CD4-positive, alpha-beta memory T cell (primary cell): ENCODE measurements at regions not wholly inside any gene's neighbourhood (a gene's known extent, or its start where the extent isn't known, plus 50 kb on each side); places are given as distances from the start of the nearest gene placed in this dataset.

Experiments
- CTCF ChIA-PET: fragments of 350-600 bp; sonication (Branson Sonifier 250); formaldehyde crosslinking; loops from one replicate; lab custom pipeline; 2021; ENCODE audit warnings: inconsistent platforms; ENCODE audit not compliant: partially characterized antibody; lab: Charles Lee
- POLR2A ChIA-PET: fragments of 350-600 bp; sonication (Branson Sonifier 250); formaldehyde crosslinking; loops from one replicate; lab custom pipeline; 2021; ENCODE audit not compliant: partially characterized antibody; lab: Charles Lee
- DNase-seq, 5 donors: peaks; one replicate each; pipeline versions ENCODE4 v3.0.0 to v3.0.0-alpha.2; 2020 to 2022; ENCODE audit warnings: mixed read lengths in 1 of 5
- H3K27ac ChIP-seq: one replicate; pipeline ENCODE4 v1.7.0; 2013; ENCODE audit warnings: low read depth, low read length
- H3K27me3 ChIP-seq: 2 replicates; pipeline ENCODE4 v1.7.0; 2013; ENCODE audit warnings: mild to moderate bottlenecking, low read length, moderate library complexity; ENCODE audit not compliant: insufficient read depth
- H3K36me3 ChIP-seq: 2 replicates; pipeline ENCODE4 v1.7.0; 2013; ENCODE audit warnings: mild to moderate bottlenecking, low read length, moderate library complexity; ENCODE audit not compliant: insufficient read depth
- H3K4me1 ChIP-seq: 2 replicates; pipeline ENCODE4 v1.7.0; 2013; ENCODE audit warnings: mild to moderate bottlenecking, low read length, moderate library complexity; ENCODE audit not compliant: insufficient read depth
- H3K4me3 ChIP-seq, 2 donors: one replicate each; pipeline ENCODE4 v1.7.0; 2013; ENCODE audit warnings: low read length in 2 of 2, mild to moderate bottlenecking in 1 of 2
- H3K9me3 ChIP-seq, 2 donors: one replicate each; pipeline ENCODE4 v1.7.0; 2013; ENCODE audit warnings: low read length in 2 of 2, control low read depth in 1 of 2; ENCODE audit not compliant: control insufficient read depth in 1 of 2
- H3K27ac Mint-ChIP-seq, 7 donors: one replicate each; pipeline ENCODE4 v1.8.0; 2020 to 2021; ENCODE audit warnings: mixed read lengths in 7 of 7, mild to moderate bottlenecking in 6 of 7, inconsistent platforms in 3 of 7, moderate library complexity in 3 of 7
- H3K27me3 Mint-ChIP-seq, 2 donors: one replicate each; pipeline ENCODE4 v1.8.0; 2020 to 2021; ENCODE audit warnings: mixed read lengths in 2 of 2
- H3K36me3 Mint-ChIP-seq, 2 donors: one replicate each; pipeline ENCODE4 v1.8.0; 2020 to 2021; ENCODE audit warnings: mixed read lengths in 2 of 2, inconsistent platforms in 1 of 2, mild to moderate bottlenecking in 1 of 2
- H3K4me1 Mint-ChIP-seq, 4 donors: one replicate each; pipeline ENCODE4 v1.8.0; 2020 to 2021; ENCODE audit warnings: mixed read lengths in 4 of 4, mild to moderate bottlenecking in 1 of 4
- H3K4me3 Mint-ChIP-seq, 8 donors: one replicate each; pipeline ENCODE4 v1.8.0; 2020 to 2021; ENCODE audit warnings: mixed read lengths in 8 of 8, mild to moderate bottlenecking in 7 of 8, moderate library complexity in 6 of 8, inconsistent platforms in 3 of 8
- H3K9me3 Mint-ChIP-seq, 8 donors: one replicate each; pipeline ENCODE4 v1.8.0; 2020 to 2021; ENCODE audit warnings: mixed read lengths in 8 of 8, mild to moderate bottlenecking in 5 of 8, inconsistent platforms in 3 of 8, moderate library complexity in 1 of 8
- intact Hi-C: fragments of 100-400 bp; cut with micrococcal nuclease; formaldehyde crosslinking; loops from one replicate; pipeline ENCODE4 v1.15.1; 2023

DNA sequence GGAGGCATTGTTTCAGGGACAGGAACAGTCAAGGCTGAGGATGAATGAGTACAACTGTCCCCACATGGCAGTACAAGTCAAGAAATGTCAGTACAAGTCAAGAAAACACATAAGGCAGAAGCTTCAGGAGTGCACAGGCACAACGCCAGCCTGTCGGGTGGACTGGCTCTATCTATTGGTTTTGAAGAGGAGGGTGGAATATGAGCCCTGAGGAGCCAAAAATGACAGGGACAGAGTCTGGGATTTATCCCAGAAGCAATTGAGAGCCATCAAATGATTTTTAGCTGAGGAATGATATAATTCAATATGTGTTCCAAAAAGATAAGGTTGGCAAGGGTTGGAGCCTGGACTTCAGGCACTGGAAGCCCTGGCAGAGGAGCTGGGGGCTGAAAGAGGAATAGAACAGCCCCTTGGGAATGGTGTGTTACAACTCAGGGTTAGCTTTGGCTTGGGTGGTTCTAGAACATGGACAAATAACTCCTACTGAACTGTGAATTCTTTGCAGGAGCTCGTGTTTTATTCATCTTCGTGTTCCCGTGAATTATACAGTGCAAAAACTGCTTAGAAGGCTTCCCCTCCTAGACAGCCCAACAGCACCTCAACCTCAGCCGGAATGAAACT lies 425.7 kb upstream of the ARID1B start:
- H3K9me3 Mint-ChIP-seq = peaks cover 0 to 5% (median 2%) of the 10 kb centered on the region in 8 donors
- DNase-seq = no peak
- POLR2A ChIA-PET = no interaction called here
- no peaks in the 10 kb centered on the region for H3K27me3 ChIP-seq
- no peaks in the 10 kb centered on the region for H3K27me3 Mint-ChIP-seq
- no peak overlapping the region for H3K27ac Mint-ChIP-seq
- H3K4me1 ChIP-seq = no peaks in the 10 kb centered on the region
- H3K27ac ChIP-seq = no peak overlapping the region
- H3K36me3 Mint-ChIP-seq = peaks cover 0 to 9% of the 10 kb centered on the region in 2 donors
- H3K4me3 Mint-ChIP-seq = no peak overlapping the region
- H3K4me3 ChIP-seq = no peak overlapping the region
- H3K36me3 ChIP-seq = no peaks in the 10 kb centered on the region
- no peaks in the 10 kb centered on the region for H3K4me1 Mint-ChIP-seq
- intact Hi-C loops = no loop called here
- no peaks in the 10 kb centered on the region for H3K9me3 ChIP-seq
- CTCF ChIA-PET = no interaction called here

DNA sequence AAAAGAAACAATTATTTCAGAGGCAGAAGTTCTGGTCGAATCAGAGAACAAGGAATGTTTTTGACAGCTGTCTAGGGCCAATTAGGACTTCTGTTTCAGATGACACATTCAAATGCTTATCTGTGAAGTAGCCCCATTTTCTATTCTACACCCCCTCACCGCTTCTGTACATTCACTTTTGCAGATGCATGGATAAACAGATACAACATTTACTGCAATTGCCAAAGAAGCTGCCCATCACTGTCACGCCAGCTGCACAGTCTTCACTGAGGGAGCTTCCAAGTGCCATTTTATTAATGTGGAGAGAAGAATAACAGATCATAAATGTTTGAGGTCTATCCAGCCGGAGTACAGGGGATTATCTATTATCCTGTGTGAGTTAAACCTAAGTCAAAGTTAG lies 426.8 kb upstream of the ARID1B start:
- no peak overlapping the region for H3K4me3 ChIP-seq
- no peaks in the 10 kb centered on the region for H3K27me3 ChIP-seq
- ChIA-PET CTCF (no interaction called here), POLR2A (no interaction called here)
- peaks cover 0 to 2% (median 0%) of the 10 kb centered on the region in 8 donors for H3K9me3 Mint-ChIP-seq
- H3K4me3 Mint-ChIP-seq = no peak overlapping the region
- no peak overlapping the region for H3K27ac Mint-ChIP-seq
- no peak overlapping the region for H3K27ac ChIP-seq
- intact Hi-C loops = no loop called here
- no peaks in the 10 kb centered on the region for H3K27me3 Mint-ChIP-seq
- no peaks in the 10 kb centered on the region for H3K4me1 ChIP-seq
- H3K4me1 Mint-ChIP-seq = no peaks in the 10 kb centered on the region
- H3K9me3 ChIP-seq = no peaks in the 10 kb centered on the region
- no peak for DNase-seq
- peaks cover 0 to 1% of the 10 kb centered on the region in 2 donors for H3K36me3 Mint-ChIP-seq
- H3K36me3 ChIP-seq = no peaks in the 10 kb centered on the region

DNA sequence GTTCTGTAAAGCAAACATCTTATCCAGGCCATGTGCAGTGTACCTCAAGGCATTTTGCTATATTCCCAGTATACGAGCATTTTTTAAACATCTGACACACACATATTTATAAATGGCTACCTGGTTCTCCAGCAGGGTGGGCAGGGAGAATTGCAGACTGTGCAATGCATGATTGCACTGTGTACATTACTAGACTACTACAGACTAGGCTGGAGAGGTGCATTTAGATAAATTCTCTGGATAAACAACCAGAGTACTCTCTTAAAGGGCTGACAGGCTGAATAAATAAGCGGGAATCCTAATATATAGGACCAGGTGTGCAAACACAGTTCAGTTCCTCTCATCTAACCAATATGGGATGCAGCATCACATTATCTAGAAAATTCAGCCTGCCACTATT lies 428.3 kb upstream of the ARID1B start:
- POLR2A ChIA-PET = no interaction called here
- Mint-ChIP-seq H3K4me3 (no peak overlapping the region), H3K36me3 (no peaks in the 10 kb centered on the region), H3K9me3 (no peaks in the 10 kb centered on the region), H3K27ac (no peak overlapping the region), H3K4me1 (no peaks in the 10 kb centered on the region), H3K27me3 (no peaks in the 10 kb centered on the region)
- CTCF ChIA-PET = no interaction called here
- intact Hi-C loops = no loop called here
- no peaks in the 10 kb centered on the region for H3K27me3 ChIP-seq
- no peak for DNase-seq
- no peak overlapping the region for H3K4me3 ChIP-seq
- no peaks in the 10 kb centered on the region for H3K9me3 ChIP-seq
- H3K4me1 ChIP-seq = no peaks in the 10 kb centered on the region
- H3K36me3 ChIP-seq = no peaks in the 10 kb centered on the region
- H3K27ac ChIP-seq = no peak overlapping the region

- ChIA-PET CTCF (no interaction called here), POLR2A (no interaction called here)
- H3K9me3 ChIP-seq = no peaks in the 10 kb centered on the region
- no peaks in the 10 kb centered on the region for H3K4me1 ChIP-seq
- no peaks in the 10 kb centered on the region for H3K36me3 ChIP-seq
- no peak overlapping the region for H3K4me3 Mint-ChIP-seq
- H3K27me3 ChIP-seq = no peaks in the 10 kb centered on the region
- no peak overlapping the region for H3K27ac ChIP-seq
- no peaks in the 10 kb centered on the region for H3K9me3 Mint-ChIP-seq
- H3K4me3 ChIP-seq = no peak overlapping the region
- H3K4me1 Mint-ChIP-seq = no peaks in the 10 kb centered on the region
- peaks cover 0 to 2% of the 10 kb centered on the region in 2 donors for H3K27me3 Mint-ChIP-seq
- DNase-seq = no peak
- H3K36me3 Mint-ChIP-seq = no peaks in the 10 kb centered on the region
- H3K27ac Mint-ChIP-seq = no peak overlapping the region
- intact Hi-C loops = no loop called here
These were observed 428.8 kb upstream of the ARID1B start for GRCh38 chr6:156348424-156348823.

DNA sequence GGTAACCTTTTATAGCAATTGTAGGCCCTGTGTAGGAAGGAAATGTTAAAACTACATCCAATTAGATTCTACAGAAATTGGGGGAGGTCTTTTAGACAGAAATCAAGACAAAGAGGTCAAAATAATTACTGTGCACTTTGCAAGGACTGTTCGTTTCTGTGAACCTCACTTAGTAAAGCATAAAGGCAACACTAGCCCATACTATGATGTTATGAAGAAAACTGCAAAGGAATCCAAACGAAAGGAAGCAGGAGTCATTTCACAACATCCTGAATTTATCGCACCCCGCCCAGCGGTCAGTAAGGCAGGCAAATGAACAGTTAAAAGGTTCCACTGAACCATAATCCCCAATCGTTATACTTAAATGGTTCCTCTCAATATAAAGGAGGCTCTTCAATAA lies 429.5 kb upstream of the ARID1B start:
- H3K4me3 Mint-ChIP-seq = no peak overlapping the region
- Histone ChIP-seq H3K27me3 (no peaks in the 10 kb centered on the region), H3K4me1 (no peaks in the 10 kb centered on the region), H3K9me3 (no peaks in the 10 kb centered on the region), H3K27ac (no peak overlapping the region), H3K36me3 (no peaks in the 10 kb centered on the region), H3K4me3 (no peak overlapping the region)
- POLR2A ChIA-PET = no interaction called here
- no peak overlapping the region for H3K27ac Mint-ChIP-seq
- H3K4me1 Mint-ChIP-seq = no peaks in the 10 kb centered on the region
- intact Hi-C loops = no loop called here
- CTCF ChIA-PET = no interaction called here
- H3K36me3 Mint-ChIP-seq = no peaks in the 10 kb centered on the region
- H3K27me3 Mint-ChIP-seq = peaks cover 0 to 2% of the 10 kb centered on the region in 2 donors
- DNase-seq = no peak
- H3K9me3 Mint-ChIP-seq = no peaks in the 10 kb centered on the region

- Mint-ChIP-seq H3K27me3 (peaks cover 0 to 2% of the 10 kb centered on the region in 2 donors), H3K4me3 (no peak overlapping the region), H3K4me1 (no peaks in the 10 kb centered on the region), H3K36me3 (no peaks in the 10 kb centered on the region), H3K9me3 (no peaks in the 10 kb centered on the region), H3K27ac (no peak overlapping the region)
- intact Hi-C loops = no loop called here
- H3K27me3 ChIP-seq = no peaks in the 10 kb centered on the region
- H3K9me3 ChIP-seq = no peaks in the 10 kb centered on the region
- H3K36me3 ChIP-seq = no peaks in the 10 kb centered on the region
- no peak for DNase-seq
- no peaks in the 10 kb centered on the region for H3K4me1 ChIP-seq
- H3K4me3 ChIP-seq = no peak overlapping the region
- POLR2A ChIA-PET = no interaction called here
- CTCF ChIA-PET = no interaction called here
- H3K27ac ChIP-seq = no peak overlapping the region
These were observed 429.9 kb upstream of the ARID1B start for GRCh38 chr6:156347246-156347645.

- DNase-seq = no peak
- no peaks in the 10 kb centered on the region for H3K36me3 ChIP-seq
- H3K4me1 ChIP-seq = no peaks in the 10 kb centered on the region
- Mint-ChIP-seq H3K36me3 (no peaks in the 10 kb centered on the region), H3K9me3 (no peaks in the 10 kb centered on the region), H3K27ac (no peak overlapping the region), H3K27me3 (peaks cover 0 to 4% of the 10 kb centered on the region in 2 donors), H3K4me3 (no peak overlapping the region), H3K4me1 (no peaks in the 10 kb centered on the region)
- intact Hi-C loops = no loop called here
- no peak overlapping the region for H3K4me3 ChIP-seq
- ChIA-PET POLR2A (no interaction called here), CTCF (no interaction called here)
- no peaks in the 10 kb centered on the region for H3K27me3 ChIP-seq
- no peaks in the 10 kb centered on the region for H3K9me3 ChIP-seq
- H3K27ac ChIP-seq = no peak overlapping the region
These were observed 431.5 kb upstream of the ARID1B start for GRCh38 chr6:156345700-156346099.

DNA sequence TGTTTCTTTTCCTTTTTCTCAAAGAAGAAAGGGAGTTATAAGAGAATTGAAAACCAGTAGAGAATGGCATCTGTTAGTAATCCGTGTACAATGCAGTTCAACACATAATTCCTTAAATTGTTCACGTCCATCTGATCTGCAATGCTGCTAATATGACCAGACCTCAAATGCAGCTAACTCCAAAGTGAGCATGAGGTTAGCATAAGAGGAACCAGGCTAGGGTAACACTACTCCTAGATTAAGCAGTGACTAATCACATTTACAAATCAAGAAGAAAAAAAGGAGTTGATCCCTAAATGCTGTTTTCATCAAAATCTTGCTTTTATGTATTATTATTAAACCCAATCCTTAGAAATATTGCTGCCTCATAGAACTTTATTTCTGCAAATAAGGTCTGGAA lies 432.7 kb upstream of the ARID1B start:
- DNase-seq = no peak
- Histone ChIP-seq H3K27me3 (no peaks in the 10 kb centered on the region), H3K4me3 (no peak overlapping the region), H3K9me3 (no peaks in the 10 kb centered on the region), H3K36me3 (no peaks in the 10 kb centered on the region), H3K4me1 (no peaks in the 10 kb centered on the region), H3K27ac (no peak overlapping the region)
- ChIA-PET CTCF (no interaction called here), POLR2A (no interaction called here)
- H3K4me3 Mint-ChIP-seq = no peak overlapping the region
- intact Hi-C loops = no loop called here
- H3K4me1 Mint-ChIP-seq = no peaks in the 10 kb centered on the region
- peaks cover 0 to 4% of the 10 kb centered on the region in 2 donors for H3K27me3 Mint-ChIP-seq
- H3K27ac Mint-ChIP-seq = no peak overlapping the region
- no peaks in the 10 kb centered on the region for H3K36me3 Mint-ChIP-seq
- no peaks in the 10 kb centered on the region for H3K9me3 Mint-ChIP-seq
